ENCODE measurements at regions not wholly inside any gene's neighbourhood (a gene's known extent, or its start where the extent isn't known, plus 50 kb on each side); places are given as distances from the start of the nearest gene placed in this dataset.

DNA sequence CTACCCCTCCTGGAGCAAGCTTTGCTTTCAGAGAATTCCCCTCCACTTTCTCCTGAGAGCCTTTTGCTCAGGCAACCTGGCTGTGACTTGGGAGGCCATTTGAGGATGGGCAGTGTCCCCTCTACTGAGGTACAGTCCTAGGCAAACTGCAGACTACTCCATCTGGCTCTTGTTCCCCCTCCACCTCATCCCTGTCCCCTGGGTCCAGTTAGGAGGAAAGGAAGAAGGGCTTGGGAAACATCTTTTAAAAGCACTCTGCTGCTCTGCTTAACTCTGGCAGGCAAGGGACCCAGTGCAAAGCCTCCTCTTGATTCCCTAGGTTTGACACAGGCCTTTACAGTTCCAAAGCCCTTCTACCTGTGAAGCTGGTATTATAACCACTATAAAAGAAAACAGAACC, 108.2 kb downstream of the NAV1 start:
- TF ChIP-seq, protein P1, sequence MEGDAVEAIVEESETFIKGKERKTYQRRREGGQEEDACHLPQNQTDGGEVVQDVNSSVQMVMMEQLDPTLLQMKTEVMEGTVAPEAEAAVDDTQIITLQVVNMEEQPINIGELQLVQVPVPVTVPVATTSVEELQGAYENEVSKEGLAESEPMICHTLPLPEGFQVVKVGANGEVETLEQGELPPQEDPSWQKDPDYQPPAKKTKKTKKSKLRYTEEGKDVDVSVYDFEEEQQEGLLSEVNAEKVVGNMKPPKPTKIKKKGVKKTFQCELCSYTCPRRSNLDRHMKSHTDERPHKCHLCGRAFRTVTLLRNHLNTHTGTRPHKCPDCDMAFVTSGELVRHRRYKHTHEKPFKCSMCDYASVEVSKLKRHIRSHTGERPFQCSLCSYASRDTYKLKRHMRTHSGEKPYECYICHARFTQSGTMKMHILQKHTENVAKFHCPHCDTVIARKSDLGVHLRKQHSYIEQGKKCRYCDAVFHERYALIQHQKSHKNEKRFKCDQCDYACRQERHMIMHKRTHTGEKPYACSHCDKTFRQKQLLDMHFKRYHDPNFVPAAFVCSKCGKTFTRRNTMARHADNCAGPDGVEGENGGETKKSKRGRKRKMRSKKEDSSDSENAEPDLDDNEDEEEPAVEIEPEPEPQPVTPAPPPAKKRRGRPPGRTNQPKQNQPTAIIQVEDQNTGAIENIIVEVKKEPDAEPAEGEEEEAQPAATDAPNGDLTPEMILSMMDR (conservative IDR thresholded peaks at IDR 0.05): no peak
- no peak for TF ChIP-seq ZFX (IDR thresholded peaks at IDR 0.05)

All from C4-2B (cell line).